NCI-H128 (cell line): ENCODE measurements at regions not wholly inside any gene's neighbourhood (a gene's known extent, or its start where the extent isn't known, plus 50 kb on each side); places are given as distances from the start of the nearest gene placed in this dataset.

Source experiments
- DNase-seq: peaks from one replicate; lab custom pipeline; 2025; ENCODE audit not compliant: unreplicated experiment; lab: John Stamatoyannopoulos, UW

DNA sequence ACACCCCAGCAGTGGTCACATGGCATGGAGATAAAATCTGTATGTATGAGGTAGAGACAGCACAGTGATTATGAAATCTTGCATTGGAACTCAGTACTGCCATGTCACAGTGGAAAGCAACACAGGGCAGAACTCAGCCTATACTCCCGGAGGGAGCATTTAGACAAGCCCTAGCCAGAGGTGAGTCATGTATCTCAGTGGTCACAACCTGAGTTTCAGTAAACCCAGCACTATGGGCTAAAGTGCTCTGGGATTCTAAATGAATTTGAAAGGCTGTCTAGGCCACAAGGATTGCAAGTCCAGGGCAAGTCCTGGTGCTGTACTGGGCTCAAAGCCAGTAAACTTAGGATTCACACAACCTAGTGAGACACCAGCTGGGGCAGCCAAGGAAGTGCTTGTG lies 1717.1 kb upstream of the RAG2 start:
- DNase-seq, result no peak

DNA sequence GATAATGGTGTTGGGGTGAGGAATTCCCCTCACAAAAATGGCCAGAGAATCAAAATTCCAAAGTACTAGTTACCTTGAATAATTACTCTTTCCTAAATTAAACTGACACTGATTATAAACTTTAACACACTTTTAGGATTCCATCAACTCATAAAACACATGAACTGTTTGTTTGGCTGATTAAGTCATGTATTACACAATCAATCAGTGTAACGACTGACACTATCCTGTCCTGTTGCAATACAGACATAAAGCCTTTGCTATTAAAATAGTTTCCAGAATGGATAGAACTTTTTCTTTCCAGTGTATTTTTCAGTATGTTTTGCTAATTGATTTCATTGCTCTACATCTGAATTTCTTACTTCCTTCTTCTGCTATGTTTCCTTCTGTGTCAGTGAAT lies 1709.4 kb upstream of the RAG2 start:
- no peak for DNase-seq

DNA sequence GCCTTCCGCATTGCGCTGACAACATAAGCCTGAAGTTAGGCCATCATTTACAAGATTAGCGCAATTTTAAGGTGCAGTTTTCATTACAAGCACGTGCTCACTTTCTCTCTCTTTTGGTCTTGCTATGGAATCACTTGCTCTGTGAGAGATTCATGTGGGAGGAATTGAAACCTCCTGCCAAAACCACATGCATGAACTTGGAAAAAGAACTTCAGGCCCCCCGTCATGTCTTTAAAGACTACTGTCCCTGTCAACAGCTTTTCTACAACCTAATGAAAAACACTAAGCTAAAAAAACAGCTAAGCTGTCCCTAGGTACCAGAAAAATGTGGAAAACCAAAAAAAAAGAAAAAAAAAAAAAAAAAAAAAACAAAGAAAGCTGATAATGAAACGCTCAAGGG lies 1707.6 kb upstream of the RAG2 start:
- no peak for DNase-seq

DNA sequence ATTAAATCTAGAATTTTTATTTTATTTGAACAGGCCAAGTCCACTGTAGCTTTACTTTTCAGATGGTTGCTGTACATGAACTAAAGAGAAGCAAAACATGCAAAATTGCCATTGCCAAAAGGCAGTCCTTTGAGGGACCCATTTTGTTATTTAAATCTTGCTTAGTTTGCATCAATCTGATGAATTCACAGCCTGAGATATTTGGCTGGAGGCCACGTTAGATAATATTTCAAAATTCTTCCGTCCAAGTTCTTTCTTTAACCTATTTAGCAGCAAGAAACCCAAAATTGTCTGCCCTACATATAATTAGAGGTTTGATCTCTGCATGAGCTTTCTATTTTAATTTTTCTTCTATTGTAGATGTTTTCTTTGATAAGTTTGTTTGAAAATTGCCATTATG lies 1706.9 kb upstream of the RAG2 start:
- DNase-seq, result no peak

- no peak for DNase-seq
Observed at GRCh38 chr11:38302564-38302963, 1704.5 kb upstream of the RAG2 start.

GRCh38 chr11:38300570-38300969 lies 1702.5 kb upstream of the RAG2 start:
- no peak for DNase-seq

DNA sequence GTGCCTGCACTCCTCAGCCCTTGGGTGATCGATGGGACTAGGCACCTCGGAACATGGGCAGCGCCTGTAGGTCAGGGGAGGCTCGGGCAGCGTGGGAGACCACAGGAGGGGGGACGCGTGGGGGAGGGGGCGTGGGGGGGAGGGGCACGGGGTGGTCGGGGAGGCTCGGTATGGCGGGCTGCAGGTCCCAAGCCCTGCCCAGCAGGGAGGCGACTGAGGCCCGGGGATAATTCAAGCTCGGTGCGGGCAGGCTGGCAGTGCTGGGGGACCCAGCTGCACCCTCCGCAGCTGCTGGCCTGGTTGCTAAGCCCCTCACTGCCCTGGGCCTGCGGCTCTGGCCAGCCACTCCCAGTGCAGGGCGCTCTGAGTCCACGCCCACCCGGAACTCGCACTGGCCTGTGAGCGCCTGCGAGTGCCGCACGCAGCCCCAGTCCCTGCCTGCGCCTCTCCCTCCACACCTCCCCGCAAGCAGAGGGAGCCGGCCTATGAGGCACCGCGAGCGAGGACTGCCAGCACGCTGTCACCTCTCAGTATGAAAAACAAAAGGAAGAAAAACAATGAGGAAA lies 1698.3 kb upstream of the RAG2 start:
- no peak for DNase-seq

DNA sequence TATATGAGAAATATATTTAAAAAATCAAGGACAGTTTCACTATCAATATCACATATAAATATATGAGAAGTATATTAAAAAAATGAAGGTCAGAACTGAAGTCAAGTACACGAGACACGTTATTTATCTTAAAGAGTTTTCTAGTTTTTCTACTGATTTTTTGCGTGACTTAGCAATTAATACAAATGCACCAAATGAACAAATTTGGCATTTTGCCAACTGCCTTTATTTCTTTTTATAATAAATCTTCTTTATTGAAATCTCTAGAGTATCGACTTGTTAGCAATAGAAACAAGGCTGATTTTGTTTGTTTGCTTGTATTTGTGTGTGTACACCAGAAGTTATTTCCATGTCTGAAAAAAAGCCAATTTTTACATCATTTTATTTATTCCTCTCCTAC lies 1684.7 kb upstream of the RAG2 start:
- DNase-seq, result no peak

- DNase-seq, result no peak
Observed at GRCh38 chr11:38278457-38279141, 1680.6 kb upstream of the RAG2 start.

DNA sequence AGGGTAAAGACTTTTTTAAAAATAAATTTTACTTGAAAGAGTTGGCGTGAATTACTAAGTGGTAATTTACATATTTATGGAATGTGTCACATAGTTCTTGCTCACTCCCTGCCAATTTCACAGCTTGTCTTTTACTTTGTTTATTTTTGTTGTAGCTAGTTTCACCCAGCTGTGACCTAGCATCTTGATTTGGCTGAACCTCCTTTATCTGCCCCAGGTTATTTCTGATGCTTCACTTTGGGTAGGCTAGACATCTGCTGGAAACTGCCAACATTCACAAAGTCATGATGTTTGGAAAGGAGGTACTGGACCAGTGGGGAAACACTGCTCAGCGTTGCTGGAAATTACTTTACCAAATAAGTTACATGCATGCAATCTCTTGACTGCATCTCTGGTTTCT lies 1676.0 kb upstream of the RAG2 start:
- no peak for DNase-seq

DNA sequence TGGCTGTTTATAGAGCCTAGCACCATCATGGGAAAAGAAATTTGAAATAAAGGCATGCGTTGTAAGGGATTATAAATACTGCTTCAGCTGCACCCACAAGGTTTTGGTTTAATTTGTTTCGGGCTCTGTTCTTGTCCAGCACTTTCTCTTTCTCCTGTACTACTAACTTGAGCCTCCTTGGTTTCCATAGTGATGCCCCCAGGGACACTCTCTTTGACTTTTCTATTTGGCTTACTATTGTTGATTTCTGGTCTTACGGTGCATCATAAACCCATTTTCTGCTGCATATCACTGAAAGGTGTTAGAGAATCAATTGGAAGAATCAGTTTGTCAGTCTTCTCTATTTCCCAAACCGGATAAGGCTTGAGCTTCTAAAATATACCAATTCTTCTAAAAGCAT lies 1674.3 kb upstream of the RAG2 start:
- no peak for DNase-seq

GRCh38 chr11:38266691-38267090 lies 1668.7 kb upstream of the RAG2 start:
- no peak for DNase-seq

DNA sequence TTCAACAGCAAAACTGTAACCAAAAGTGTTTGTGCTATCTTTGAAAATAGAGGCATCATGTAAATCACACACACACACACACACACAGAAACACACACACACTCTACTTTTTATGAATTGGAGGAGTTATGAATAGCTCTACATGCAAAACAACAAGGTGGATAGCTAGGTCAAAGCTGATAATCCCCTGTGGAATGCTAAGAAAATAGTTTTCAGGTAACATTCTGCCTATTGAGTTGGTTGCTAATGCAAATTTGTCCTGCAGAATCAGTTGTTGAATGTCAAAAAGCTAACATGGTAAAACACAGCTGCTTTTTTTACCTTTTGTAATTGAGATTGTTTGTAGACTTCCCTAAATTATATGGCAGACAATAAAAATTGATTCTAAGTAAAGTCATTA lies 1658.4 kb upstream of the RAG2 start:
- no peak for DNase-seq

DNA sequence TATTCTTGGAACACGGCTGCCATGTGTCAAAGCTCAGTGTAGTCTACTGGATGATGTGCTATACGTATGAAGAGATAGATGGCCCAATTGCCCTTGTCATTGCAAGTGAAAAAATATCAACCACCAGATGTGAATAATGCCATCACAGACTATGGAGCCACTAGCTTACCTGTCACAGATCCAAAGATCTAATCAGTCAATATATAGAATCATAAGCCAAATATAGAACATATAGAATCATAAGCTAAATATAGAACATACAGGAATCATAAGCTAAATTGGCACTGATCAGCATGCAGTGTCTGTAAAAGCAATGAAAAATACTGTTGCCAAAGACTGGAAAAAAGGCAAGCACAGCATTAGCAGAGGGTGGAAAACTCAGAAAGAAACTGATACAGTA lies 1656.9 kb upstream of the RAG2 start:
- no peak for DNase-seq

DNA sequence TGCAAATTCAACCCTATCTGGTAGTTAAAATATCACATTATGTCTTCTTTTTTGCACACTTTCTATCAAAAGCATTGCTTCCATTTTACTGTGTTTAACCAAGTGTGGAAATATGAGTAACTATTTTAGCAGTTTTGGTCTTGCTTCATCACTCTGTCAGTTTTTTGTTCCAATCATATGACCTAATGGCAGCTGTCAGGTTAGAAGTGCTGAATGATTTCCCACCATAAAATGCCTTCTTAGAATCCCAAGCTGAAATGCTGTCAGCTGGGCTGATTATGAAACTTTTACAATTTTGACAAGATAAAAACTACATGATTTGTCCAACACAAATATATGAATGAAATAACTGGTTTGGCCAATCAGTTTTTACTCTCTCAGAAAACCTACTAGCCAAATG lies 1654.6 kb upstream of the RAG2 start:
- no peak for DNase-seq

- DNase-seq, result no peak
Observed at GRCh38 chr11:38246451-38246850, 1648.4 kb upstream of the RAG2 start.

GRCh38 chr11:38226684-38227083 lies 1628.6 kb upstream of the RAG2 start:
- no peak for DNase-seq

GRCh38 chr11:38221295-38221694 lies 1623.3 kb upstream of the RAG2 start:
- no peak for DNase-seq

DNA sequence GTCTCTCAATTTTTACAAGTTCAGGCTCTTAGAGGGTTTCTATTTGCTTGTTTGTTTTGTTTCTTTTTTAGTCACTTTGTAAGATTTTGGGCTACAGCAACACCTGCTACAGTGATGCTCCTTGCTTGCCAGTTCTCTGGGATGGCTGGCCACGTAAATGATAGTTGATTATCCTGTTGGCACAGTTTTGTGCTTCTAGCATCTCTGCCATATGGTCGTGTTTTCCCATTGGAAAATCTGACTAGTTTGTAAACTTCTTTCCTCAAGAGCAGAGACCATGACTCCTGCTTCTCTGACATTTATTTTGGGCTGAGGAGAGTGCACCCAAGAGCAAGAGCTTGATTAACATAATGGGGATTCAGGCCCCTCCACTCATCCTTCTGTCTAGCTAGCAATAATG lies 1621.6 kb upstream of the RAG2 start:
- no peak for DNase-seq

DNA sequence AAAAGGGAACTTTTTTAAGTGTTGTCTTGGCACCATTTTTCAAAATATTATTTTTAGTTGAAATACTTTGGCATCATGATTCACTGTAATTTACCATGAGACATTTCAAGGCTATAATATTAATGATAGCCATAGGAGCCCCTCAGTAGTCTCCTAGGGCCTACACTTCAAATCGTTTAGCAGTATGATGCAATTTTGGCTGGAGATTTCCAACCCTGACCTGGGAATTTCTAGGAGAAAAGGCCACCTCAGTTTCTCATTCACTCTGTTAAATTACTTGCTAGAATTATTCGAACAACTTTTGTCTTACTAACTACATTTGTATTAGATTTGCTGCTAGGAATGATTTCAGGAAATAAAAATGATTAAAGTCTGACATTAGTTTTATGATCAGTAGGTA lies 1610.9 kb upstream of the RAG2 start:
- DNase-seq, result no peak

- no peak for DNase-seq
Observed at GRCh38 chr11:38206663-38207062, 1608.6 kb upstream of the RAG2 start.

DNA sequence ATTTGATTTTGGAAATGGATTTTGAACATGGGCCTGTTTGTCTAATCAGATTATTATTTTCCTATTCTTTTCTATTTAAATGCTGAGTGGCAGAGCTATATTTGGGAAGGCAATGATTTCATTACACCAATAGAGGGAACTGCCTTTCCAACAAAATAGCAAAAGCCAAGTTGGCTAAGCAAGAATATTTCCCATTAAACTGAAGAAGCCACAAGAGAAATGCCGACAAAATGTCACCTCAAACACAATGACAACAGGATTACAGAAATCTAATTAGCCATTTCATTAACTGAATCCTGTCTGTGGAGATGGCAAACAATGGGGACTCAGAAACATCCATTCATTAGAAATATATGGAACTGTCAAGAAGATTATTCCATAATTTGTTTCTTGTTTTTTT lies 1593.1 kb upstream of the RAG2 start:
- DNase-seq, result no peak

- no peak for DNase-seq
Observed at GRCh38 chr11:38182126-38182866, 1584.3 kb upstream of the RAG2 start.
